Gastrocnemius medialis (tissue), 4 donors: ENCODE measurements at regions not wholly inside any gene's neighbourhood (a gene's known extent, or its start where the extent isn't known, plus 50 kb on each side); places are given as distances from the start of the nearest gene placed in this dataset.

Source experiments
- CTCF ChIP-seq, 5 experiments: fragments of 450-650 bp in 3 of 5; fragments of 200-600 bp in 2 of 5; sonication (generic) in 2 of 5; IDR thresholded peaks in 4 of 5; conservative IDR thresholded peaks in 1 of 5; 1 replicate in 4 of 5; 2 replicates in 1 of 5; pipeline ENCODE4 v1.5.1; 2016 to 2019; ENCODE audit warnings: antibody characterized with exemption in 5 of 5, mild to moderate bottlenecking in 3 of 5, moderate library complexity in 3 of 5
- POLR2A ChIP-seq, 2 donors: fragments of 450-650 bp; IDR thresholded peaks; one replicate each; pipeline ENCODE4 v1.6.1; 2017; ENCODE audit warnings: antibody characterized with exemption in 2 of 2, mild to moderate bottlenecking in 2 of 2, moderate library complexity in 2 of 2

- TF ChIP-seq CTCF (IDR thresholded peaks at IDR 0.05 in 4 of 5, conservative IDR thresholded peaks at IDR 0.05 in 1 of 5) (no peak), POLR2A (IDR thresholded peaks at IDR 0.05) (no peak)
Observed at GRCh38 chr2:236857781-236858180, 227.9 kb upstream of the COPS8 start.
